GM12874 (cell line): ENCODE measurements at regions not wholly inside any gene's neighbourhood (a gene's known extent, or its start where the extent isn't known, plus 50 kb on each side); places are given as distances from the start of the nearest gene placed in this dataset.

ENCODE experiments used
- CTCF ChIP-seq: IDR thresholded peaks from 2 replicates; pipeline ENCODE4 v1.5.1; 2011; ENCODE audit warnings: low read depth, mild to moderate bottlenecking, control low read depth, low read length, moderate library complexity; ENCODE audit not compliant: insufficient read depth

- no peak for TF ChIP-seq CTCF
Observed at GRCh38 chr2:128438586-128438985, 119.9 kb upstream of the HS6ST1 start.

GRCh38 chr2:128439031-128439790, 120.5 kb upstream of the HS6ST1 start:
- no peak for TF ChIP-seq CTCF

- no peak for TF ChIP-seq CTCF
Observed at GRCh38 chr2:128439791-128440665, 121.4 kb upstream of the HS6ST1 start.

GRCh38 chr2:128440666-128441340, 122.1 kb upstream of the HS6ST1 start:
- TF ChIP-seq CTCF = no peak

- no peak for TF ChIP-seq CTCF
Observed at GRCh38 chr2:128441341-128442052, 122.8 kb upstream of the HS6ST1 start.

- no peak for TF ChIP-seq CTCF
Observed at GRCh38 chr2:128442053-128442751, 123.5 kb upstream of the HS6ST1 start.
